Thyroid gland (tissue), 4 donors: ENCODE measurements at regions not wholly inside any gene's neighbourhood (a gene's known extent, or its start where the extent isn't known, plus 50 kb on each side); places are given as distances from the start of the nearest gene placed in this dataset.

Source experiments
- DNase-seq, 2 donors: peaks; one replicate each; pipeline ENCODE4 v3.0.0-alpha.2; 2019
- H3K27ac ChIP-seq, 3 donors: fragments of 200-600 bp; sonication (generic); 1 replicate in 2 of 3; 2 replicates in 1 of 3; pipeline ENCODE4 v1.5.1; 2016 to 2019; ENCODE audit warnings: mild to moderate bottlenecking in 1 of 3, moderate library complexity in 1 of 3
- H3K27me3 ChIP-seq: fragments of 200-600 bp; sonication (generic); one replicate; pipeline ENCODE4 v1.5.1; 2019
- H3K36me3 ChIP-seq, 2 donors: fragments of 200-600 bp; sonication (generic); one replicate each; pipeline ENCODE4 v1.5.1; 2016 to 2019
- H3K4me1 ChIP-seq, 2 donors: fragments of 200-600 bp; sonication (generic); one replicate each; pipeline ENCODE4 v1.5.1; 2017 to 2019
- H3K4me3 ChIP-seq, 3 donors: fragments of 200-600 bp; sonication (generic); replicated peaks in 1 of 3; 1 replicate in 2 of 3; 2 replicates in 1 of 3; pipeline ENCODE4 v1.5.1; 2016; ENCODE audit warnings: mild to moderate bottlenecking in 1 of 3
- H3K9me3 ChIP-seq: fragments of 200-600 bp; sonication (generic); one replicate; pipeline ENCODE4 v1.5.1; 2017
- POLR2A ChIP-seq, 2 donors: fragments of 450-650 bp; IDR thresholded peaks; one replicate each; pipeline ENCODE4 v1.6.1; 2017; ENCODE audit warnings: antibody characterized with exemption in 2 of 2, mild to moderate bottlenecking in 2 of 2, moderate library complexity in 1 of 2
- WGBS, 2 donors: methylation state at CpG; one replicate each; pipeline ENCODE4 v1.1.5; 2017; 5-methylcytosine and 5-hydroxymethylcytosine counted together
- intact Hi-C: fragments of 100-400 bp; cut with DNase I; formaldehyde crosslinking; loops from one replicate; pipeline ENCODE4 v1.15.1; 2023
- TF ChIP-seq, protein P1 (sequence below), 6 experiments: fragments of 200-600 bp in 3 of 6; fragments of 450-650 bp in 3 of 6; sonication (generic) in 3 of 6; IDR thresholded peaks; one replicate each; pipeline ENCODE4 v1.5.1; 2016 to 2019; ENCODE audit warnings: antibody characterized with exemption in 6 of 6, mild to moderate bottlenecking in 2 of 6, inconsistent platforms in 1 of 6, moderate library complexity in 1 of 6

DNA sequence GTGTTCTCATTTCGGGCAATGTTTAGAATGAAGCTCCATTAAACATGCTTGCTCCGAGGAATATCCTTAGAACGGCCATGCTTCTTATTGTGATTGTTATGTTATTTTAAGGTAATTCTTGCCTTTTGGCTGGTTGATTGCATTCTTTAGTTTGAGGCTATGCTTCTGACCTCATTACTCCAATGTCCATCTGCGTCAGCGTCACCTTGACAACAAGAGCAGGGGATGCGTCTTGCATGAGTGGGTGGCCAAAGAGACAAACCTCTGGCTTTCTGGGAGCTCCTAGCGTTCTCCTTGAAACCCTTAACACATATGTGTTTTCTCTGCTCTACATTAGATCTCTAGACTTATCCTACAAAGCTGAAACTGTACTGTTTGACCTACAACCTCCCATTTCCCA lies 184.3 kb downstream of the THBS2 start:
- WGBS, 2 donors: 72 to 82% methylated on average over 7 of the region's 7 CpGs
- intact Hi-C loops: no loop called here
- H3K4me1 ChIP-seq: no peaks in the 10 kb centered on the region

DNA sequence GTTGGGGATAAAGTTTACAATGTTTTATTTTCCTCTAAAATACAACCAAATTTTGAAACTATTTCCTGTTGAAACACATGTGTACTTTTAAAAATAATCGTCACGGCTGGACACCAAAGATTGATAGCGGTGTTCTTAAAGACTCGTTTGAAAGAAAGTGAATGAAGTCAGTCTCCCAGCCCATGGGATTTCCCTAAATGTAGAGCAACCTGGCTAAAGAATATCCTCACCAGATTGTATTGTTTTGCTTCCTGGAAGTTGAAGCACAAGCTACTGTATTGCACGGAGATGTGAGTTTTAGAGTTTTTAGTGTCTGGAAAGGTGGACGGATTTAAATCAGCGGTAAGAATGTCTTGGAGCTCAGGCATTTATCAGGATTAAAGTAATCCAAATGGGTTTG lies 189.5 kb downstream of the THBS2 start:
- no peak for TF ChIP-seq POLR2A (IDR thresholded peaks at IDR 0.05)
- TF ChIP-seq, protein P1, sequence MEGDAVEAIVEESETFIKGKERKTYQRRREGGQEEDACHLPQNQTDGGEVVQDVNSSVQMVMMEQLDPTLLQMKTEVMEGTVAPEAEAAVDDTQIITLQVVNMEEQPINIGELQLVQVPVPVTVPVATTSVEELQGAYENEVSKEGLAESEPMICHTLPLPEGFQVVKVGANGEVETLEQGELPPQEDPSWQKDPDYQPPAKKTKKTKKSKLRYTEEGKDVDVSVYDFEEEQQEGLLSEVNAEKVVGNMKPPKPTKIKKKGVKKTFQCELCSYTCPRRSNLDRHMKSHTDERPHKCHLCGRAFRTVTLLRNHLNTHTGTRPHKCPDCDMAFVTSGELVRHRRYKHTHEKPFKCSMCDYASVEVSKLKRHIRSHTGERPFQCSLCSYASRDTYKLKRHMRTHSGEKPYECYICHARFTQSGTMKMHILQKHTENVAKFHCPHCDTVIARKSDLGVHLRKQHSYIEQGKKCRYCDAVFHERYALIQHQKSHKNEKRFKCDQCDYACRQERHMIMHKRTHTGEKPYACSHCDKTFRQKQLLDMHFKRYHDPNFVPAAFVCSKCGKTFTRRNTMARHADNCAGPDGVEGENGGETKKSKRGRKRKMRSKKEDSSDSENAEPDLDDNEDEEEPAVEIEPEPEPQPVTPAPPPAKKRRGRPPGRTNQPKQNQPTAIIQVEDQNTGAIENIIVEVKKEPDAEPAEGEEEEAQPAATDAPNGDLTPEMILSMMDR (IDR thresholded peaks at IDR 0.05): no peak
- 61 to 68% methylated on average over 7 of the region's 7 CpGs for WGBS, 2 donors
- Histone ChIP-seq H3K4me3 (no peak overlapping the region), H3K36me3 (no peaks in the 10 kb centered on the region), H3K9me3 (no peaks in the 10 kb centered on the region), H3K27ac (no peak overlapping the region), H3K4me1 (no peaks in the 10 kb centered on the region), H3K27me3 (no peaks in the 10 kb centered on the region)
- DNase-seq: no peak
- intact Hi-C loops: no loop called here

More for the DNA sequence above, 184.3 kb downstream of the THBS2 start:
- Histone ChIP-seq H3K27me3 (no peaks in the 10 kb centered on the region), H3K4me3 (no peak overlapping the region), H3K27ac (no peak overlapping the region), H3K36me3 (no peaks in the 10 kb centered on the region), H3K9me3 (no peaks in the 10 kb centered on the region)
- TF ChIP-seq POLR2A (IDR thresholded peaks at IDR 0.05): no peak
- TF ChIP-seq, protein P1 (IDR thresholded peaks at IDR 0.05): no peak
- DNase-seq: no peak

DNA sequence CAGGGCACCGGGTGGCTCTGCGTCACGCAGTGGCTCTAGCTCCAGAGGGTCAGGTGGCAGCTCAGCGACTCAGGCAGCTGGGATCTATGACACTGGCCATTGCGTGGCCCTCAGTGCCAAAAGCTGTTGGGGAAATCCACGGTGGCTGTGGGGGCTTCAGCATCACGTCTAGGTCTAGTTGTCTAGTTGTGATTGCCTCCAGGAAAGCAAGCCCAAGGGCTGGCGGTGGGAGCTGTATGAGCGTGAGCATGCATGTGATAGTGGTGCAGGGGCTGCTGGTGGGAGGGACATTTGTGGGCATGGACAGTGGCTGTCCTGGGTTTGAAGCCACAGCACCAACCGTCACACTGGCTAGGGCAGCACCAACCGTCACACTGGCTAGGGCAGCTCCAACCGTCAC lies 191.4 kb downstream of the THBS2 start:
- DNase-seq: no peak
- H3K4me3 ChIP-seq: no peak overlapping the region
- no peaks in the 10 kb centered on the region for H3K4me1 ChIP-seq
- no peak overlapping the region for H3K27ac ChIP-seq
- TF ChIP-seq POLR2A (IDR thresholded peaks at IDR 0.05): no peak
- TF ChIP-seq, protein P1 (IDR thresholded peaks at IDR 0.05): no peak
- intact Hi-C loops: no loop called here
- 95 to 98% methylated on average over 8 to 10 of the region's 12 CpGs for WGBS, 2 donors
- no peaks in the 10 kb centered on the region for H3K36me3 ChIP-seq
- H3K9me3 ChIP-seq: no peaks in the 10 kb centered on the region
- H3K27me3 ChIP-seq: no peaks in the 10 kb centered on the region

- intact Hi-C loops: no loop called here
- H3K9me3 ChIP-seq: no peaks in the 10 kb centered on the region
- TF ChIP-seq, protein P1 (IDR thresholded peaks at IDR 0.05): no peak
- no peak for TF ChIP-seq POLR2A (IDR thresholded peaks at IDR 0.05)
- DNase-seq: no peak
- no peaks in the 10 kb centered on the region for H3K4me1 ChIP-seq
- no peaks in the 10 kb centered on the region for H3K27me3 ChIP-seq
- WGBS, 2 donors: 84 to 96% methylated on average over 9 to 12 of the region's 12 CpGs
- no peaks in the 10 kb centered on the region for H3K36me3 ChIP-seq
- no peak overlapping the region for H3K4me3 ChIP-seq
- H3K27ac ChIP-seq: no peak overlapping the region
These were observed 195.0 kb downstream of the THBS2 start for GRCh38 chr6:169058634-169059033.

DNA sequence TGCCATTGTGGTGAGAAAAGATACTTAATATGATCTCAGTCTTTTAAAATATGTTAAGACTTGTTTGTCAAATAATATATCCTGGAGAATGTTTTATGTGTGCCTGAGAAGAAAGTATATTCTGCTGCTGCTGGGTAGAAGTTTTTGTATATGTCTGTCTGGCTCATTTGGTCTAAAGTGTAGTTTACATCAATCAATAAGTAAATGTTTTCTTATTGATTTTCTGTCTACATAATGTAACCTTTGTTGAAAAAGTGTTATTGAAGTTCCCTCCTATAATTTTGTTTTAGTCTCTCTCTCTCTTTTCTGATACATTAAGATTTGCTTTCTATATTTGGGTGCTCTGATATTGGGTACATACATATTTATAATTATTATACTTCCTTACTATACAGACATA lies 201.2 kb downstream of the THBS2 start:
- no peaks in the 10 kb centered on the region for H3K9me3 ChIP-seq
- no peak overlapping the region for H3K4me3 ChIP-seq
- DNase-seq: no peak
- no peaks in the 10 kb centered on the region for H3K27me3 ChIP-seq
- intact Hi-C loops: no loop called here
- no peaks in the 10 kb centered on the region for H3K4me1 ChIP-seq
- TF ChIP-seq, protein P1 (IDR thresholded peaks at IDR 0.05): no peak
- TF ChIP-seq POLR2A (IDR thresholded peaks at IDR 0.05): no peak
- no peak overlapping the region for H3K27ac ChIP-seq
- H3K36me3 ChIP-seq: no peaks in the 10 kb centered on the region
